Stimulated activated naive CD4-positive, alpha-beta T cell (primary cell): ENCODE measurements at regions not wholly inside any gene's neighbourhood (a gene's known extent, or its start where the extent isn't known, plus 50 kb on each side); places are given as distances from the start of the nearest gene placed in this dataset.
"Not testable (repeated sequence)": the region's sequence is repeated elsewhere in the genome, so short reads cannot be mapped to it uniquely, and the experiment has no call there.

Experiments used
- DNase-seq, 6 experiments: peaks; one replicate each; lab custom pipeline; 2025; lab: John Stamatoyannopoulos, UW

- not testable (repeated sequence) for DNase-seq
These were observed 102.8 kb upstream of the OSBPL11 start for GRCh38 chr3:125697979-125698640.

GRCh38 chr3:125715651-125716050, 120.4 kb upstream of the OSBPL11 start:
- no peak for DNase-seq

DNA sequence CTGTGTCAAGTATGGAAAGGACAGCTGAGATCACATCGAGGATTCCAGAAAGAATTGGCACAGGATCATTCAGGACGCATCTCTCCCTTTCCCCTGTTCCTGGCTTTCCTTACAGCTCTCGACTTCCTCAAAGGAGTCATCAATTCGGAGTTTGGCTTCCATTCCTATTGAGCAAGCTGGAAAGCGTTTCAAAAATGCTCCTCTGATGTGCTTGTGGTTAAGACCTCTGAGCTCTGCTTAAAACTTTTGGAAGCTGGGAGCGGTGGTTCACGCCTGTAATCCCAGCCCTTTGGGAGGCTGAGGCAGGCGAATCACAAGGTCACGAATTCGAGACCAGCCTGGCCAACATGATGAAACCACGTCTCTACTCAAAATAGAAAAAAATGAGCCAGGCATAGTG, 136.9 kb upstream of the OSBPL11 start:
- DNase-seq = not testable (repeated sequence)

DNA sequence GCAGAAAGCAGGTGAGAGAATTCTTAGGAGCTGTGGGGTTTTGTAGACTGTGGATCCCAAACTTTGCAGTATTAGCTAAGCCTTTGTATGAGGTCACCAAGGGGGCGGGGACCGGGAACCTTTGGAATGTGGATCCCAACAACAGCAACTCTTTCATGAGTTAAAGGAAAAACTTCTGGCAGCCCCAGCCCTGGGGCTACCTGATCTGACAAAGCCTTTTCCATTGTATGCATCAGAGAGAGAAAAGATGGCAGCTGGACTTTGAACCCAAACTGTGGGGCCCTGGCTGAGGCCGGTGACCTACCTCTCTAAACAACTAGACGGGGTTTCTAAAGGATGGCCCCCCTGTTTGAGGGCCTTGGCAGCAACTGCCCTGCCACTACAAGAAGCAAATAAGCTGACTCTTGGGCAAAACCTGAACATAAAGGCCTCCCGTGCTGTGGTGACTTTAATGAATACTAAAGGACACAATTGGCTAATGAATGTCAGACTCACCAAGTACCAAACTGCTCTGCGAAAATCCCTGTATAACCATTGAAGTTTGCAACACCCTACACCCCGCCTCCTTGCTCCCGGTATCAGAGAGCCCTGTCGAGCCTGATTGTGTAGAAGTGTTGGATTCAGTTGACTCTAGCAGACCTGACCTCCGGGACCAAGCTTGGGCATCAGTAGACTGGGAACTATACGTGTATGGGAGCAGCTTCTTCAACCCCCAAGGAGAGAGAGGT, 146.9 kb upstream of the OSBPL11 start:
- DNase-seq = not testable (repeated sequence)

DNA sequence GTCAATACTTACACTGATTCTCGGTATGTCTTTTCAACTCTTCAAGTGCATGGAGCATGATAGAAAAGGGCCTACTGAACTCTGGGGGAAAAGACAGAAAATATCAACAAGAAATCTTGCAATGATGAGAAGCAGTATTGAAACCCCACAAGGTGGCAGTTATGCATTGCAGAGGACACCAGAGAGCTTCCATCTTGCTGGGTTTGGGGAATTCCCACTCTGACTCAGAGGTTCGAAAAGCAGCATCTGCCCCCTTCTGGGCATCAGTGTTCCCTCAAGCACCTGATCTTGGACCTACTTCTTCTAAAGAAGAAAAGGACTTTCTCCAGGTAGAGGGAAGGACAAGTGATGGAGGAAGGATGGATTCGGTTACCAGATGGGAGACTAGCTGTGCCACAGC, 147.5 kb upstream of the OSBPL11 start:
- DNase-seq = not testable (repeated sequence)

DNA sequence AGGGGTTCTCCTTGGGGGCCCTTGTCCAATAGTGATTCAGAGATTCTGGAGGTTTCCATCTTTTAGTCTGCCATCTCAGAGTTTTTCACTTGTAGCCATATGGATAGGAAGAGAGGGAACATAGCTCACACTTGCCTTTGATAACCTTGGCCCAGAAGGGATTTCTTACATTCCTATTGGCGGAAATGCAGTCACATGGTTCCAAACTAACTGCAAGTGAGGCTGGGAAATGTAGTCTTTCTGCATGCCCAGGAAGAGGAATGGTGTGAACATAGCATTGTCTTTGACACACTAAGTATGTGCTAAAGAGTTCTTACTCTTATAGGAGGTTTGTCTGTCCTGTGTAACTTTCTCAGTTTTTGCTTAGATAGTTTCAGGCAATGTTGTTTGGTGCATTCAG, 161.8 kb upstream of the OSBPL11 start:
- DNase-seq = not testable (repeated sequence)

DNA sequence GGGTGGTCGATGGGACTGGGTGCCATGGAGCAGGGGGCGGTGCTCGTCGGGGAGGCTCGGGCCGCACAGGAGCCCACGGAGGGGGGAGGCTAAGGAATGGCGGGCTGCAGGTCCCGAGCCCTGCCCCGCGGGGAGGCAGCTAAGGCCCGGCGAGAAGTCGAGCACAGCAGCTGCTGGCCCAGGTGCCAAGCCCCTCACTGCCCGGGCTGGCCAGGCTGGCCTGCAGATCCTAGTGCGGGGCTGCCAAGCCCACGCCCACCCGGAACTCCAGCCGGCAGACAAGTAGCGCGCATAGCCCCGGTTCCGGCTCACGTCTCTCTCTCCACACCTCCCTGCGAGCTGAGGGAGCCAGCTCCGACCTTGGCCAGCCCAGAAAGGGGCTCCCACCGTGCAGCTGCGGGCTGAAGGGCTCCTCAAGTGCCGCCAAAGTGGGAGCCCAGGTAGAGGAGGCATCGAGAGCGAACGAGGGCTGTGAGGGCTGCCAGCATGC, 163.4 kb upstream of the OSBPL11 start:
- not testable (repeated sequence) for DNase-seq

- not testable (repeated sequence) for DNase-seq
These were observed 167.3 kb upstream of the OSBPL11 start for GRCh38 chr3:125762601-125763000.

DNA sequence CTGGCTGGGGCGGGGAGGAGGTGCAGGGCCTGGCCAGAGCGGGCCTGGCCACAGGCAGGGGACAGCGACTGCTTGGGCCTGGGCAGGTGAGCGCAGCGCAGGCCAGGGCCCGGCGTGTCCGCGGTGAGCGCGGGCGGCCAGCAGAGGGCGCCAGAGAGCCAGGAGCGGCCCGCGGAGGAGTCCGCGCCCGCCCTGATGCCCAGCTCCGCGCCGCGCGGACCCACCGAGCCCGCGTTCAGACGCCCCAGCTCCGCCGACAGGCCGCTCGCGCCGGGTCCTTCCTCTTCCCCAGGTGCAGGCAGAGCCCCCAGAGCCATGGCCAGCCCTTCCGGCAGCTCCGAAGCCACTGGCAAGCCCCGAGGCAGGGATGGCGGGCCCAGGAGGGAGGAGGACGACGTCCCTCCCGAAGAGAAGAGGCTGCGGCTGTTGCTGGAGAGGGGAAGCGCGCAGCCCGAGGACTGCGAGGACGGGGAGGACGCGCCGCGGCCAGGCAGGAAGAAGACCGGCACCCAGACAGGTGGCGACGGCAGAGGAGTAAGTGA, 171.1 kb upstream of the OSBPL11 start:
- peak in 4 of 6 experiments; percentile 21 to 74 (median 53) for DNase-seq

- DNase-seq = peak in 1 of 6 experiments; percentile 6
These were observed 171.6 kb upstream of the OSBPL11 start for GRCh38 chr3:125766931-125767330.

DNA sequence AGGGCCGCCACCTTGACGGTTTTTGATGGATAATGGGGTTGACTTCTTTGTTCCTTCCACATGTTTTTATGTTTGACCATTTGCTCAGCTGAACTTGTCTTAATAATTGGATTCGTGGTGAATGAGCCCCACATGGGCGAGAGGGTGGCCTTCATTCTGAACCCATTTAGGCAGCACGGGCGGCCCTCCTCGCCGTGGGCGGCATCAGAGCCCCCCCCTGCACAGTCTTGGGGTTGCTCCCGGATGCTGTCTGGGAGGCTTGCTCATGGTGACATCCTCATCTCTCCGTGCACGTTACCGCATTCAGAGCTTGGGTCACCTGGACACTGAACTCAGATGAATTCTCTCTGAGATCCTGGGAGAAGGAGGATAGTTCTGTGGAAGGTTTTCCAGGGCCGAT, 172.3 kb upstream of the OSBPL11 start:
- no peak for DNase-seq

DNA sequence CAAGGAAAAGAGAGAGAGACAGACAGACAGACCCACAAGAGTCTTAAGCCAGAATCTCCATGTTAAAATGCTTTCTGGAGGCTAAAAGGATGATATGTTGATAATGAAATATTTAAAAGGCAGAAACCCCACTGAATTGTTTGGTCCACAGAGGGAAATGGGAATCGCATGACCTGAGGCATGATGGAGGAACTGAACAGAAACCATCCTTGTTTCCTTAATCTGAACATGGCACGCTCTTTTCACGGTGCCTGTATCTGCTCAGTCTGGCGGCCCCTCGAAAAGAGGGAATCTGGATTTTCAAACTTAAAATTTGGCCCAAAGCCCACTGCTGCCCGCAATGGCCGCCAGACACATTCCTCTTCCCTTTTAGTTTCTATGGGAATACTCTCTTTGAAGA, 173.5 kb upstream of the OSBPL11 start:
- not testable (repeated sequence) for DNase-seq

DNA sequence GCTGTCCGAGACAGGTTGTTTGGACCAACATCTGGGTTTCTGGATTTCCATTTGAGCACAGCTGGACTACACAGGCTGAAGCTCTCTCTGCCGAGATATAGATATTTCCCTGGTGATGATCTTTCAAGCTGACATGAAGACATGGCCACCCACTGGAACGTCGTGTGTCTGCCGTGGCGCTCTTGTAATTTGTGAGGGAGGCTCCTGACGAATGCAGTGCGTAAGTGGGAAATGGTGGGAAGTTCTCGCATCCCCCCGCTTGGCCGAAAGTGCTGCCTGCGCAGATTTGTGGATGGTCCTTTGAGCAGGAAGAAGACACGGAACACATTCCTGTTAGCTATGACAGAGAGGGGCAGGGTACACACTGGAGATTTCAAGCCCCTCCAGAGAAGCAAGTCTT, 176.2 kb upstream of the OSBPL11 start:
- not testable (repeated sequence) for DNase-seq

- not testable (repeated sequence) for DNase-seq
These were observed 179.2 kb upstream of the OSBPL11 start for GRCh38 chr3:125774433-125775034.

DNA sequence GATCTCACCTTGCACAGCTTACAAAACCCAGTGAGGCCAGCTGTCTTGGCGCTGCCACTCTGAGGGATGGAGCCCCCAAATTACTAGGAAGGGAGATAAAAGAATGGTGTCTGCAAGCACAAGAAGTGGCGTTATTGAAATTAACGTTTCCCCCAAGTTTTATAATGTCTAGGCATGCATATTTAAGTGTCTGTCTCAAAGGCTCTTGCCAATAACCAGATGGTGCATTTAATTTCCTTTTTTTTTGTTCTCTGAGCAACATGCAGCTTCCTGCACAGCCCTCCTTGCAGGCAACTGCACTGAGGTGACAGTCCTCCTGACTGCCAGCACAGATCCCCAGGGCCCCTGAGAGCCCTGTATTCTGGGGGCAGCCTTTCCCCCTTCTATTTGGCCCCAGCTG, 179.8 kb upstream of the OSBPL11 start:
- not testable (repeated sequence) for DNase-seq

- DNase-seq = not testable (repeated sequence)
These were observed 180.5 kb upstream of the OSBPL11 start for GRCh38 chr3:125775606-125776294.

GRCh38 chr3:125779276-125779675, 184.0 kb upstream of the OSBPL11 start:
- not testable (repeated sequence) for DNase-seq

- DNase-seq = not testable (repeated sequence)
These were observed 184.6 kb upstream of the OSBPL11 start for GRCh38 chr3:125779918-125780317.

GRCh38 chr3:125781678-125782077, 186.4 kb upstream of the OSBPL11 start:
- DNase-seq = not testable (repeated sequence)

GRCh38 chr3:125790312-125790711, 178.7 kb upstream of the ROPN1B start:
- not testable (repeated sequence) for DNase-seq

DNA sequence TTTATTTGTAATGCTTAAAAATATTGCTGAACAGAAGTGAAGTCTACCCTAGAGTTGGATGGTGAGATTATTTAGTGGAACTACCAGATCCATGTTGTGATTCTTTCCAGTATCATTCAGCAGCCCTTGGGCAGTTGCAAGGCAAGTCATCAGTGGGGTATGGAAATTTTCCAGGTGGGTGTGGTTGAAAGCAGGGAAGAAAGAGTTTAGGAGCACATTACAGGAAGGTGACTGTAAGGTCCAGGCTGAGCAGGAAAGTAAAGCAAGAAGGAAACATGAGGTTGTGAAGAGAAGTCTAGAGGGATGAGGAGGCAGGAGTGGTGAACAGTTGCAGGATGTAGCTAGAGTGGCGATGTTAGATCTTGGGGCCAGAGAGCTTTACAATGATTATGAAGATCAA, 178.0 kb upstream of the ROPN1B start:
- DNase-seq = not testable (repeated sequence)

- DNase-seq = not testable (repeated sequence)
These were observed 159.0 kb upstream of the ROPN1B start for GRCh38 chr3:125810010-125810409.
